HFFc6 (cell line): ENCODE measurements at regions not wholly inside any gene's neighbourhood (a gene's known extent, or its start where the extent isn't known, plus 50 kb on each side); places are given as distances from the start of the nearest gene placed in this dataset.
"Not testable (repeated sequence)": the region's sequence is repeated elsewhere in the genome, so short reads cannot be mapped to it uniquely, and the experiment has no call there.

Experiments used
- DNase-seq: peaks from one replicate; pipeline ENCODE4 v3.0.0-alpha.2; 2018
- H3K27ac Mint-ChIP-seq: 2 replicates; pipeline ENCODE4 v1.8.0; 2020; ENCODE audit warnings: mild to moderate bottlenecking, mixed read lengths
- H3K27me3 Mint-ChIP-seq: 2 replicates; pipeline ENCODE4 v1.8.0; 2021; ENCODE audit warnings: mild to moderate bottlenecking, moderate library complexity, mixed read lengths; ENCODE audit not compliant: insufficient read depth
- H3K36me3 Mint-ChIP-seq: 2 replicates; pipeline ENCODE4 v1.8.0; 2021; ENCODE audit warnings: low read depth, mixed read lengths
- H3K4me1 Mint-ChIP-seq: 2 replicates; pipeline ENCODE4 v1.8.0; 2020; ENCODE audit warnings: low read depth, mixed read lengths
- H3K4me3 Mint-ChIP-seq: 2 replicates; pipeline ENCODE4 v1.8.0; 2020; ENCODE audit warnings: mild to moderate bottlenecking, moderate library complexity, mixed read lengths
- H3K9me3 Mint-ChIP-seq: 2 replicates; pipeline ENCODE4 v1.8.0; 2020; ENCODE audit warnings: mild to moderate bottlenecking, mixed read lengths
- TF ChIP-seq, protein P1 (sequence below): fragments of 200-600 bp; sonication (generic); IDR thresholded peaks from 2 replicates; pipeline ENCODE4 v1.5.0; 2021; ENCODE audit warnings: antibody characterized with exemption, mild to moderate bottlenecking

DNA sequence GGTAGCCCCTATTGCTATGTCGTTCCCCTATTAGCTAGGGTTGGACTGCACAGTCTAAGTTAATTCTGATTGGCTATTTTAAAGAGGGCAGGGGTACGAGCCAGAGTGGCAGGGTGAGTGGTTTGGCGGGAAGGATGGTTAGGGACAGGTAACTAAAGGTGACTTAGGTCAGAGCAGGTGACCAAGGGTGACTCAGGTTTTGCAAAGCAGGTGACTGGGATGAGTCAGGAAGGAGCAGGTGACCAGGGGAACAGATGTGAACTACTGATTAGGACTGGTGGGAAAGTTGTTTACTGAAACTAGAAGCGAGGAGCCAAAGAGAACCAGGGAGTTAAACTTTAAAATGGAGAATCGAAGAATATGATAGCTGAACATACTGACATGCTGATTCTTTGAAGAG, 295.2 kb downstream of the GJA1 start:
- H3K27ac Mint-ChIP-seq, result no peak overlapping the region
- H3K36me3 Mint-ChIP-seq, result peaks cover 6% of the 10 kb centered on the region
- no peak for DNase-seq
- no peaks in the 10 kb centered on the region for H3K27me3 Mint-ChIP-seq
- peaks cover 9% of the 10 kb centered on the region for H3K9me3 Mint-ChIP-seq
- no peaks in the 10 kb centered on the region for H3K4me1 Mint-ChIP-seq
- TF ChIP-seq, protein P1, sequence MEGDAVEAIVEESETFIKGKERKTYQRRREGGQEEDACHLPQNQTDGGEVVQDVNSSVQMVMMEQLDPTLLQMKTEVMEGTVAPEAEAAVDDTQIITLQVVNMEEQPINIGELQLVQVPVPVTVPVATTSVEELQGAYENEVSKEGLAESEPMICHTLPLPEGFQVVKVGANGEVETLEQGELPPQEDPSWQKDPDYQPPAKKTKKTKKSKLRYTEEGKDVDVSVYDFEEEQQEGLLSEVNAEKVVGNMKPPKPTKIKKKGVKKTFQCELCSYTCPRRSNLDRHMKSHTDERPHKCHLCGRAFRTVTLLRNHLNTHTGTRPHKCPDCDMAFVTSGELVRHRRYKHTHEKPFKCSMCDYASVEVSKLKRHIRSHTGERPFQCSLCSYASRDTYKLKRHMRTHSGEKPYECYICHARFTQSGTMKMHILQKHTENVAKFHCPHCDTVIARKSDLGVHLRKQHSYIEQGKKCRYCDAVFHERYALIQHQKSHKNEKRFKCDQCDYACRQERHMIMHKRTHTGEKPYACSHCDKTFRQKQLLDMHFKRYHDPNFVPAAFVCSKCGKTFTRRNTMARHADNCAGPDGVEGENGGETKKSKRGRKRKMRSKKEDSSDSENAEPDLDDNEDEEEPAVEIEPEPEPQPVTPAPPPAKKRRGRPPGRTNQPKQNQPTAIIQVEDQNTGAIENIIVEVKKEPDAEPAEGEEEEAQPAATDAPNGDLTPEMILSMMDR, result no peak
- no peak overlapping the region for H3K4me3 Mint-ChIP-seq

DNA sequence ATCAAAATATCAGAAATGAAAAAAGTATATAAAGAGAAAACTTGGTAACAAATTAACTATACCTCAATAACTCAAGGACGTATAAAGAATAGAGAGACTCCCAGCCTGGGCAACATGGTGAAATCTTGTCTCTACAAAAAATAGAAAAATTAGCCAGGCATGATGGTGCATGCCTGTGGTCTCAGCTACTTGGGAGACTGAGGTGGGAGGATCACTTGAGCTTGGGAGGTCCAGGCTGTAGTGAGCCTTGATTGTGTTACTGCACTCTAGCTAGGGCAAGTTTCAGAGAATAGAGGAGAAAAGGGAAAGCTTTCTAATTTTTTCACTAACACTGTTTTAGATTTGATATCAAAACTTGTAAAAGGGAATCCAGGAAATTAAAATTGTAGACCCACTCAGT, 295.9 kb downstream of the GJA1 start:
- DNase-seq, result no peak
- Mint-ChIP-seq H3K27ac (no peak overlapping the region), H3K27me3 (no peaks in the 10 kb centered on the region), H3K9me3 (peaks cover 9% of the 10 kb centered on the region), H3K36me3 (peaks cover 6% of the 10 kb centered on the region), H3K4me3 (no peak overlapping the region), H3K4me1 (no peaks in the 10 kb centered on the region)
- TF ChIP-seq, protein P1, result no peak

DNA sequence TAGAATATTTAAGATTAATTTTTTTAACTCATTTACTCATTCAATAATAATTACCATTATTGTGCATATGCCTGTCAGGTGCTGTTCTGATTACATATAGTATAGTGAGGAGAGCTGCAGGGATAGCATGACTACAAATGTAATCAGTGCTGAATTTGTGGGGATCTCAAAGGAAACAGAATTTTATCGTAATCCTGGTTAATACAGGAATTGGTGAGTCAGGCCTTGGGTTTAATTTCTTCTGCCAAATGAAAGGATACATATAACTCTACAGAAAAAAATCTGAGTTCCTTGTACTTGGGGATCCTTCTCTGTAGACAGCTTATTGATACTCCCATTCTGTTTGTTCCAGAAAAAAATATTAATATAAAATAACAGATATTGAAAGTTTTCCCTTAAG, 297.2 kb downstream of the GJA1 start:
- Mint-ChIP-seq H3K36me3 (peaks cover 6% of the 10 kb centered on the region), H3K27ac (no peak overlapping the region), H3K4me3 (no peak overlapping the region), H3K27me3 (no peaks in the 10 kb centered on the region; the same call in 1 of the 2 replicates), H3K4me1 (no peaks in the 10 kb centered on the region), H3K9me3 (peaks cover 9% of the 10 kb centered on the region)
- TF ChIP-seq, protein P1, result no peak
- no peak for DNase-seq

DNA sequence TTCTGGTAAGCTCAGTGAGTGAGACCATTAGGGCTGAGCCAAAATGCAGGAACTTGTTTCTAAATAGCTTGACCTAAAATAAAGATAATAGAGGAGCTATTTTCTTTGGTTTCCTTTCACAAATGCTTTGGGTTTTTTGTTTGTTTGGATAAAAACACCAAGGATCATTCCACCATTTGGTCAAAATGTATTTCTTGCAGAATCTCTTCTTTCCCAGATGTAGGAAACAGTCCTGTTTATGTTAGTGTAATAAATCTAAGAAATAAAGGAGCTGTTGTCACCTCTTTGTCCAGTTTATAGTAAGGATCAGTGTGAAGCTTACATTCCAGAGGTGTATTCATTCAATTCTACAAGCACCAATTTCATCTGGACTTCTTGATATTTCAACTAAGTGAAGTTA, 297.8 kb downstream of the GJA1 start:
- Mint-ChIP-seq H3K36me3 (peaks cover 6% of the 10 kb centered on the region), H3K27ac (no peak overlapping the region), H3K9me3 (peaks cover 9% of the 10 kb centered on the region), H3K4me1 (no peaks in the 10 kb centered on the region), H3K4me3 (no peak overlapping the region), H3K27me3 (no peaks in the 10 kb centered on the region; the same call in 1 of the 2 replicates)
- DNase-seq, result no peak
- TF ChIP-seq, protein P1, result no peak

DNA sequence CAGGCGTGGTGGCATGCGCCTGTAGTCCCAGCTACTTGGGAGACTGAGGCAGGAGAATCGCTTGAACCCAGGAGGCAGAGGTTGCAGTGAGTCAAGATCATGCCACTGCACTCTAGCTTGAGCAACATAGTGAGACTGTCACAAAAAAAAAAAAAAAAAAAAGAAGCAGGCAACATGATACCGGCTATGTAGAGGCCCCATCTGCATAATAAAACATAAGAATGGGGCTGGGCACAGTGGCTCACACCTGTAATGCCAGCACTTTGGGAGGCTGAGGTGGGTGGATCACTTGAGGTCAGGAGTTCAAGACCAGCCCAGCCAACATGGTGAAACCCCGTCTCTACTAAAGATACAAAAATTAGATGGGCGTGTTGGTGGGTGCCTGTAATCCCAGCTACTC, 304.7 kb downstream of the GJA1 start:
- not testable (repeated sequence) for H3K36me3 Mint-ChIP-seq, H3K4me1 Mint-ChIP-seq, H3K9me3 Mint-ChIP-seq, H3K27ac Mint-ChIP-seq, H3K4me3 Mint-ChIP-seq, H3K27me3 Mint-ChIP-seq, DNase-seq

DNA sequence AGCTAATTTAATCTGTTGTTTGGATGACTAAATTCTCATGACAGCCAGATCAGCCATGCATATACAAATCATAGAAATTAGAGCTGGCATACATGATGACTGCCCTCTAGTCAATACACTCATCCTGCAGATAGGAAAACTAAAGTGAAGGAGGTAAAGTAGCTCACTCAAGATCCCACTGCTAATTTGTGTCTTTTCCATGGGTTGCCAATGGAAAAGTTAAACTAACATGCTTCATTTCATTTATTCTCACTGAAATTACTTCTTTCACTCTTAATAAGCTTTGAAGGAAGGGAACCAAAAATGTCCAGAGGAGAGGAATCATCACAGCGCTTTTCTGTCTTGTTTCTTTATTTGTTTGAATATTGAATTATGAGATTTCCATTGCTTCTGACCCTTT, 308.2 kb downstream of the GJA1 start:
- TF ChIP-seq, protein P1, result no peak
- Mint-ChIP-seq H3K9me3 (no peaks in the 10 kb centered on the region), H3K27ac (no peak overlapping the region), H3K36me3 (no peaks in the 10 kb centered on the region), H3K4me3 (no peak overlapping the region), H3K27me3 (no peaks in the 10 kb centered on the region), H3K4me1 (no peaks in the 10 kb centered on the region)
- no peak for DNase-seq
